Brain microvascular endothelial cell (primary cell): ENCODE measurements at regions not wholly inside any gene's neighbourhood (a gene's known extent, or its start where the extent isn't known, plus 50 kb on each side); places are given as distances from the start of the nearest gene placed in this dataset.

Experiments
- DNase-seq: peaks from one replicate; pipeline ENCODE4 v3.0.0-alpha.2; 2020
- H3K27ac ChIP-seq: fragments of 250-450 bp; sonication (Bioruptor Pico); 2 replicates; pipeline ENCODE4 v1.5.1; 2020; ENCODE audit warnings: mild to moderate bottlenecking, moderate library complexity
- H3K27me3 ChIP-seq: fragments of 250-450 bp; sonication (Bioruptor Pico); replicated peaks from 2 replicates; pipeline ENCODE4 v1.5.1; 2020; ENCODE audit warnings: mild to moderate bottlenecking
- H3K36me3 ChIP-seq: fragments of 250-450 bp; sonication (Bioruptor Pico); replicated peaks from 2 replicates; pipeline ENCODE4 v1.5.1; 2020; ENCODE audit warnings: mild to moderate bottlenecking
- H3K4me3 ChIP-seq: 2 replicates; pipeline ENCODE4 v1.5.1; 2011; ENCODE audit warnings: low read depth, mild to moderate bottlenecking, control low read depth, low read length, moderate library complexity
- CTCF ChIP-seq: IDR thresholded peaks from 2 replicates; pipeline ENCODE4 v1.5.1; 2011; ENCODE audit warnings: low read depth, mild to moderate bottlenecking, moderate library complexity, low read length, control low read depth, inconsistent platforms; ENCODE audit errors: missing control alignments
- in situ Hi-C: cut with HindIII; loops from 2 replicates; pipeline ENCODE4 v1.10.0; 2017; ENCODE audit warnings: low sequenced_read_pairs, low pct_ligation_motif_present

- H3K27me3 ChIP-seq, result no peaks in the 10 kb centered on the region
- TF ChIP-seq CTCF, result no peak
- no peak overlapping the region for H3K4me3 ChIP-seq
- H3K27ac ChIP-seq, result no peak overlapping the region
- DNase-seq, result no peak
- H3K36me3 ChIP-seq, result no peaks in the 10 kb centered on the region
- in situ Hi-C loops, result no loop called here
Observed at GRCh38 chr1:69220672-69221071, 347.1 kb upstream of the LRRC7 start.

- DNase-seq, result no peak
- in situ Hi-C loops, result no loop called here
- no peak for TF ChIP-seq CTCF
- Histone ChIP-seq H3K27me3 (no peaks in the 10 kb centered on the region), H3K27ac (no peak overlapping the region), H3K4me3 (no peak overlapping the region), H3K36me3 (no peaks in the 10 kb centered on the region)
Observed at GRCh38 chr1:69221524-69221923, 346.2 kb upstream of the LRRC7 start.

- DNase-seq, result no peak
- Histone ChIP-seq H3K4me3 (no peak overlapping the region), H3K36me3 (no peaks in the 10 kb centered on the region), H3K27ac (no peak overlapping the region), H3K27me3 (no peaks in the 10 kb centered on the region)
- TF ChIP-seq CTCF, result no peak
- in situ Hi-C loops, result no loop called here
Observed at GRCh38 chr1:69223156-69223555, 344.6 kb upstream of the LRRC7 start.

- in situ Hi-C loops, result no loop called here
- Histone ChIP-seq H3K4me3 (no peak overlapping the region), H3K27ac (no peak overlapping the region), H3K27me3 (no peaks in the 10 kb centered on the region), H3K36me3 (no peaks in the 10 kb centered on the region)
- no peak for TF ChIP-seq CTCF
- no peak for DNase-seq
Observed at GRCh38 chr1:69228501-69228900, 339.2 kb upstream of the LRRC7 start.

GRCh38 chr1:69230208-69230607 is 337.5 kb upstream of the LRRC7 start:
- DNase-seq, result no peak
- H3K27ac ChIP-seq, result no peak overlapping the region
- no peak for TF ChIP-seq CTCF
- H3K27me3 ChIP-seq, result no peaks in the 10 kb centered on the region
- no peak overlapping the region for H3K4me3 ChIP-seq
- no peaks in the 10 kb centered on the region for H3K36me3 ChIP-seq
- in situ Hi-C loops, result no loop called here

- in situ Hi-C loops, result no loop called here
- Histone ChIP-seq H3K36me3 (no peaks in the 10 kb centered on the region), H3K27me3 (no peaks in the 10 kb centered on the region), H3K4me3 (no peak overlapping the region), H3K27ac (no peak overlapping the region)
- TF ChIP-seq CTCF, result no peak
- DNase-seq, result no peak
Observed at GRCh38 chr1:69233463-69233862, 334.3 kb upstream of the LRRC7 start.
